ENCODE measurements at regions not wholly inside any gene's neighbourhood (a gene's known extent, or its start where the extent isn't known, plus 50 kb on each side); places are given as distances from the start of the nearest gene placed in this dataset.
"Not testable (repeated sequence)": the region's sequence is repeated elsewhere in the genome, so short reads cannot be mapped to it uniquely, and the experiment has no call there.

DNA sequence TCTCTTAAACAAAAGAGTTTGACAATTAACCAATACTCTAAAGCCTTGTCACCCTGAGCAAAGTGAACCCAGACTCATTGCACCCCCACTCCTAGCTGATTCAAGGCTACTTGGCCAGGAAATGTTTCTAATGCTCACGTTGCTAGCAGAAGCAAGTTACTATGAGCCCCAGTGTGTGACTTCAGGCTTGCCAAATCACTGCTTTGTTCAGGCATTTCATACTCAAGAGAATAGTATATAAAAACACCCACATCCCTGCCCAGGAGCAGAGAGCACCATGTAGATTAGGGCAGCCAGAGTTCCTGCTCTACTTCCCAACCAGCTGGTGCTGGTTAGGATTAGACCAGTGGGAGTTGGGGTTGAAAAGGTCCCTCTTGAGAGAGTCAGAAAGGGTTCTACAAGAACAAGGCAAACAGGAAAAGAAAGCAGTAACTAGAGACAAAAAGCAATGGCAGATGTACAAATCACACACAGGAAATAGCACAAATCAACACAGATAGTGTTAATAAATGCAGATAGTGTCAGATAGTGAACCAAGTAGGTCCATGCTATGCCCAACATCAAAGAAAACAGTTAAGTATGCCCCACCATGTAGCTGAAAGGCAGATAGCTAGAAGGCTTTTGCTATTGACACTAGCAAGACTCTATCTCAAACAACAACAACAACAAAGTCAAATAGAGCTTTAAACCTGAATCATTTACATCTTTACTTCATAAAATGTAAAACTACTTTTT lies 314.3 kb downstream of the GOLGA6L6 start:
- DNase-seq = not testable (repeated sequence)

DNA sequence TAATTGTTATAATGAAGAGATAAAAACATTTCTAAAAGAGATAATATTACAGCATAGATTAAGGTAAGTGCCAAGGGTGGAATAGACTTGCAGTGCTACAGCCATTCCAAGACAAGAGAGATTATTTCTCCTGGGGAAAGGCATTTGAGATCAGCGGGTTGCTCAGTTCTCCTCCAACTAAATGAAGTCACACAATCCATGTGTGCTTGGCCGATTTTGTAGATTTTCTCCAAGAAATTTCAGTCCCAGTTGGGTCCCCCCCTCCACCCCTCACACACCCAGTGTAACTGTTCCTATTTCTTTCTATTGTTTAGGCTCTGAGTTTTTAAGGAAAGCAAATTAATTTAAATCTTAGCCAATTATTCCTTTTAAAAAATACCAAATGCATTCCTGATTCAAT lies 315.1 kb downstream of the GOLGA6L6 start:
- not testable (repeated sequence) for DNase-seq

GRCh38 chr15:20221063-20221462 lies 320.5 kb downstream of the GOLGA6L6 start:
- not testable (repeated sequence) for DNase-seq

GRCh38 chr15:20219171-20219570 lies 322.4 kb downstream of the GOLGA6L6 start:
- DNase-seq = not testable (repeated sequence)

DNA sequence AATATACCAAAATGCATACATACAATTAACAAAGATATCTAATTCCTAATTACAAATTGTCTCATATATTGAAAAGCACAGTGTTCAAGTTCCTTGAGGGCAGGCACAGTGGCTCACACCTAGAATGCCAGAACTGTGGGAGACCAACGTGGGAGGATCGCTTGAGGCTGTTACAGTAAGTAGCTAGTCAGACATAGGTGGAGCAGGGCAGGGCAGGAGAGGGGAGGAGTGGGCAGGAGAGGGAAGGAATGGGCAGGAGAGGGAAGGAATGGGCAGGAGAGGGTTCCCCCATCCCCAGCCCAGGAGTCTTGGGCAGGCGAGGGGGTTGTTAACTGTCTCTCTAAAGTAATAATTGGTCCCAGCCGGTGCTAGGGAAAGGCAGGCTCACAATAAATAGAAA lies 325.9 kb downstream of the GOLGA6L6 start:
- DNase-seq = not testable (repeated sequence)

- not testable (repeated sequence) for DNase-seq
Observed at GRCh38 chr15:20214101-20214500, 327.5 kb downstream of the GOLGA6L6 start.

DNA sequence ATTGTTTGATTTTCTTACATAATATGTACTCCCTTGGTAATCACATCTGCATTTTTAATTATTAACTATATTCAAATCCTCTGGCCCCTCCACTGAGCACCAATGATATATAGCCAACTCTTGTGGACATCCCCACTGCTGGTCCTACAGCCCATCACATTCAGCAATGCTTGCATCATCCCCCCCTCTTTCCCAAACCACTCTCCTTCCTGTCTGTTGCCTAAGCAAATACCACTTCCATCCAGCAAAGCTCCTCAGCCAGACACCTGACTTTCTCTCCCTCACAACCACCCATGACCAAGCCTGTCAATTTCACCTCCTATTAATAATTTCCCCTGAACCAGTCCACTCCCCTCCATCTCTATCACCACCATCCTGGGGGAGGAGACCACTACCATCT lies 330.1 kb downstream of the GOLGA6L6 start:
- DNase-seq = not testable (repeated sequence)

- not testable (repeated sequence) for DNase-seq
Observed at GRCh38 chr15:20209973-20210372, 331.6 kb downstream of the GOLGA6L6 start.

DNA sequence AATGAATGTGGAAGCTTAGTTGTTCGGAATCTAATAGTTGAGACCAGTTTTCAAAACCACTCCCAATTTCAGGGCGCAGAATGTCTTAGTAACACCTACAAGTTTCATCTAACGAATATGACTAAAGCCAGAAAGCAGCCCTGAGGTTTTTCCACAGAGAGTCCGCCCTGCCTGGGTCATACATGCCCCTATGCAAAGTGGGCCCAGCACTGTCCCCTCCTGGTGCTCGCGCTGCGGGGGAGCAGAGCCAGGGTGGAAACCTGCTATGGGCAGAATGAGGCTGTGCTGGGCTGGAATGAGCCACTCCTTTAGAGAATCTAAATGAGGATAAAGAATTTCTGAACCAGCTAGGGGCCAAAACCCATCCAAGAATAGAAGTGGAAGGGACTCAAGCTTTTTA lies 334.0 kb downstream of the GOLGA6L6 start:
- DNase-seq = not testable (repeated sequence)

DNA sequence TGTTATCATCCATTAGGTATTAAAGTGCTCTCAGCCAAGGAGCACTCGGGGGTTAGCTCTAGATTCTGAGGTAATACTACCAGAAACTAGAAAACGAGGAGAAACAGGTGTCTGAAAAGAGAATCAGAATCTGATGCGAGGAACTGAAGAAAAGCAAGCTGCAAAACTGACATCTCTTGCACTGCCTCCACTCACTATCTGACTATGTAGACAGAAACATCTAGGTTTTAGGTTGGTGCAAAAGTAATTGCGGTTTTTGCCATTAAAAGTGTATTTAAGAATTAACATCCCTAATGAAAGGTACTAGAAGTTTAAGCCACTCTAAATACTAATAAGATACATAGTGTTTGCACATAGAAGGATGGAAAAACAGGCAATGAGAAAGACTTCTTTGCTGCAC lies 334.4 kb downstream of the GOLGA6L6 start:
- not testable (repeated sequence) for DNase-seq

GRCh38 chr15:20204177-20204866 lies 337.3 kb downstream of the GOLGA6L6 start:
- not testable (repeated sequence) for DNase-seq

DNA sequence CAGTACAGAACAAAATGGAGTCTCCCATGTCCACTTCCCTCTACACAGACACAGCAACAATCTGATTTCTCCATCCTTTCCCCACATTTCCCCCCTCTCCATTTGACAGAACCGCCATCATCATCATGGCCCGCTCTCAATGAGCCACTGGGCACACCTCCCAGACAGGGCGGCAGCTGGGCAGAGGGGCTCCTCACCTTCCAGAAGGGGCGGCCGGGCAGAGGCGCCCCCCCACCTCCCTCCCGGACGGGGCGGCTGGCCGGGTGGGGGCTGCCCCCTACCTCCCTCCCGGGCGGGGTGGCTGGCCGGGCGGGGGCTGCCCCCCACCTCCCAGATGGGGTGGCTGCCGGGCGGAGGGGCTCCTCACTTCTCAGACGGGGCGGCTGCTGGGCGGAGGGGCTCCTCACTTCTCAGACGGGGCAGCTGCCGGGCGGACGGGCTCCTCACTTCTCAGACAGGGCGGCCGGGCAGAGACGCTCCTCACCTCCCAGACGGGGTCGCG lies 337.9 kb downstream of the GOLGA6L6 start:
- DNase-seq = not testable (repeated sequence)

DNA sequence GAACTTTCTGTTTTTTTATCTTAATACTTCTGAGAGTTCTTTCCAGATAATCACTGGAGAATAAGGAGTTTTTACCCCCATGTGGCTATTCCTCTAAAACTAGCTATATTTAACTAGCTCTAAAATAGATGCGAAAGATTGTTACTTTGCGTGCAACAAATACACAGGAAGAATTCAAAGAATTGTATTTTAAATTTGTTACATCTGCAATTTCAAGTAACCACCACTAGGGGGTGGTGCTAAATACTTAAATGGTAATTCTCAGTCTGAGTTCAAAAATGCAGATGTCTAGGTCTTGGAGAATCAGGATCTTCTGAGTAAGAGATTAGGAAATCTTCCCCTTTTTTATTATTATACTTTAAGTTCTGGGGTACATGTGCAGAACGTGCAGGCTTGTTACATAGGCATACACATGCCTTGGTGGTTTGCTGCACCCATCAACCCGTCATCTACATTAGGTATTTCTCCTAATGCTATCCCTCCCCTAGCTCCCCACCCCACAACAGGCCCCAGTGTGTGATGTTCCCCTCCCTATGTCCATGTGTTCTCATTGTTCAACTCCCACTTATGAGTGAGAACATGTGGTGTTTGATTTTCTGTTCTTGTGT lies 346.9 kb downstream of the GOLGA6L6 start:
- DNase-seq = not testable (repeated sequence)

DNA sequence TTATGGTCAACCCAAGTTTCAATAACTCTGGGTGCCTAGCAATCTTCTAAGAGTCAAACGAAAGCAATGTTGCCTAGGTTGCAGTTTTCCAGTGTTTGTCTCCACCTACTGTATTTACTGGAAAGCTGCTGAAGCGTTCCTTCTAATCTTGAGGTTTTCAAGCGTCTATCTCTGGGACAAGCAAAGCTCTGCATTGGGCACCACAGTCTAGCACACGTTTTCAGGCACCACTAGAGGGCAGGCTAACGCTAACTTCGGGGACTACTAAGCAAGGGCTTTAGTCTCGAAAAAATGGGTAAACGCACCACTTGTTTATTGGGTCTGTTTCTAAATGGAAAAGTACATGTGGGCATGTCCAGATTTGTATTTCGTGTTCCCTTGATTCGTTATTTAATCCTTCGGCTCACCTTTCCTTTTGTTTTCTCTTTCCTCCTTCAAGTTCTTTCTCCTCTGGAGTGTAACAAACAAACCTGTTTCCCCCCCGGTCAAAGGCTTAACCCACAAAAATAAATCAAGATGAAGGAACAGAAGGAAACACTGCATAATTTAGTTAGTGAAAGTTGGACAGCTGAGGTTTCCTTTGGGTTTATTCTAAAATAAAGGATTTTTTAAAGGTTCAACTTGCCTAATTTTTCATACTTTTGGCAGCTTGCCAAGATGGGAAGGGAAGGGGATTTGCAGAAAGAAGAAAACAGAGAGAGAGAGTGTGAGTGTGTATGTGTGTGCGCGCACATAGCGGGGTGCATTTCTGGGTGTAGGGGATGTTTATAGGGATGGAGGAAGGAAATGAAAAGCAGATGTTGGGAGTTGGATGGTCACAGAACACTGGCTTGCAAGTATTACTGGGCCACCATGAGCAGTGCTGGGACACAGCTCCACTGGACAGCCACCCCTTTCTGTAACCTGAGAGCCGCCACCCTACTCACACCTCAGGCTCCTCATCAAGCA lies 348.3 kb downstream of the GOLGA6L6 start:
- not testable (repeated sequence) for DNase-seq

- DNase-seq = not testable (repeated sequence)
Observed at GRCh38 chr15:20191508-20192125, 350.0 kb downstream of the GOLGA6L6 start.

- not testable (repeated sequence) for DNase-seq
Observed at GRCh38 chr15:20188611-20189010, 353.0 kb downstream of the GOLGA6L6 start.

DNA sequence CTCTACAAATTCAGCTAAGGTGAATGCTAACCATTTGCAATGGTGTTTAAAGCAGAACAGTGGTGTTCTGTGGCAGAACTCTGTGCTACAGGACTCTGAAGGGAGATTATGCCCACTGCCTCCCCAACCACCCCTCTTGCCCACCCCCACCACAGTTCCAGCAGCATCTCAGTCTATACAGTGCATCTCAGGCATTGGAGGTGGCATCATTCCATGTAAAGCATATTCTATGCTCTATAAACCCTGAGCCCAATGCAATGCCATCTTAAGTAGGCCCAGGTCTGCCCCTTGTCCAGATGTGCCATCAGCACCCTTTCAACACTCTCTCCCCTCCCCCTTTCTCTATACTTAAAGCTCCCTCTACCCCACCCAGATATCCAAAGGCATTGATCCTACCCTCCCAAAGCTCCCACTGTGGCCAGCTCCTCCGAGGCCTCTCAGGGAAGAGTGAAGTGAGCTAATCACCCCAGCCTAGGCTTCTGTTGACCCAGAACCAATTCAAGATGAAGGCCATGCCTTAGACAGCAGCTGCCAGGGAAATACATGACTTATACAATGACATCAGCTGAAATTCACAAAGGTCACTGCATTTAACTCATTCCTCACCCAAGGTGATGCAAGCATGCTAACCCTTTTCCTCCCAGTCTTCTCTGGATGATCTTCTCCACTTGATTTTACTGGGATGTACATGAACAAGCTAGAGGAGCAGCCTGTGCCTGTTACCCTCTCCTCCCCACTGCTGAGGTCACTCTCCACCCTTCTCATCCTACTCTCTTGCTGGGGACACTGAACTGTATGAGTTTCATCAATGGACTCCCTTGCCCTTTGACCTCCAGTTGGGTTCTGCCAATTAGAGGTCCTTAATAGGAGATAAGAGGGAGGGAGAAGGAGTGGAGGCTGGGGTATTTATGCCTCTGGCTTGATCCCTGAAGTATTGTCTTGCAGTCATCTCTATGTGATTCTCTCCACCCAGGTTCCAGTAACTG lies 353.9 kb downstream of the GOLGA6L6 start:
- not testable (repeated sequence) for DNase-seq

GRCh38 chr15:20184879-20185278 lies 356.7 kb downstream of the GOLGA6L6 start:
- not testable (repeated sequence) for DNase-seq

DNA sequence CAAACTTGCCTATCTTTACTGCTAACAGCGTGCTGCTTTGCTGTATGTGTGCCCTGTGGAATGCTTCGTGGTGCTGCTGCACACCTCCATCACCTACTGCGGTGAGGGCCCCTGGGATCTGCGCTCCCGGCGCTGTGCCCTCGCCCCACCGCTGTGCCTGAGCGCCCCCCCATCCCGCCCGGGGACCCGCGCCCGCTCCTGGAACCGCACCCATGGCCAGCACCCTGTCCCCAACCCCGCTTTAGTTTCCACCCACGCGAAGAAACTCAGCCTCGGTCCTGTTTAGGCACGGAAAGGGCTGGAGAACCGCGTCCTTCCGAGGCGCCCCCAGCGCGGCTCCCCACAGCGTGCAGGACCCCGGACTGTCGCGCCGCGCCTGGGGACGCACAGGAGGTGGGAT lies 373.4 kb downstream of the GOLGA6L6 start:
- not testable (repeated sequence) for DNase-seq

DNA sequence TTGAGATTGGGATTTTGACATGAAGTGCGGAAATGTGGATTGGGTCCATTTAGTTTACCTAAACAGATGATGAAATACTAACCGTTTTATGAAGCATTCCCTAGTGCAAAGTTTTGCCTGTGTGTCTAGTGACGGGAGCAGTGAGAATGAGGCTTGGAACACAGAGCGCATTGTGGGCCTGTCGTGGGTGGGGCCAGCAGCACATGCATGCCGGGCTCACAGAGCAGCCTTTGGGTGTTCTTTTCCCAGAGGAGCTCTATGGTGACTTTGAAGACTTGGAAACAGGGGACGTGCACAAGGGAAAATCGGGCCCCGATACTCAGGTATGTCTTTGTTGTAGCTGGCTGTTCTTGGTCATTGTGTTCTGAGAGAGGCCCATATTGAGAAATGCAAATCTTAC lies 388.1 kb downstream of the GOLGA6L6 start:
- not testable (repeated sequence) for DNase-seq

DNA sequence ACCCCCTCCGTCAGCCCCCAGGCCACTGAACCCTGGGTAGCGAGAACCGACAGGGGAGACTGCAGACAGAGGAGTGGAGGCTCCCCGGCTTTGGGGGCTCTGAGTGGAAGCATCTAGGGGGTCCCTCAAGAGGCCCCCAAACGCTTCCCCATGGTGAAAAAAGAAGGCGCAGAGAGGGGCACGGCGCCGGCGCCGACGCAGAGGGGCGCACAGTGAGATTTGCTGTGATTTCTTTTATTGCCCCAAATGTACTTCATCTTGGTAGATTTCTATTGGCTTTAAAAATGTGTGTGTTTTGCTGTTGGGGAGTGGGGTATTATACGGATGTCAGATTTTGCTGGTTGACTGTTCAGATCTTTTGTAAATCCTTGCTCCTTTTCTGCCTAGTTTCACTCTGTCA lies 392.9 kb downstream of the GOLGA6L6 start:
- DNase-seq = not testable (repeated sequence)
